ENCODE measurements at regions not wholly inside any gene's neighbourhood (a gene's known extent, or its start where the extent isn't known, plus 50 kb on each side); places are given as distances from the start of the nearest gene placed in this dataset.

DNA sequence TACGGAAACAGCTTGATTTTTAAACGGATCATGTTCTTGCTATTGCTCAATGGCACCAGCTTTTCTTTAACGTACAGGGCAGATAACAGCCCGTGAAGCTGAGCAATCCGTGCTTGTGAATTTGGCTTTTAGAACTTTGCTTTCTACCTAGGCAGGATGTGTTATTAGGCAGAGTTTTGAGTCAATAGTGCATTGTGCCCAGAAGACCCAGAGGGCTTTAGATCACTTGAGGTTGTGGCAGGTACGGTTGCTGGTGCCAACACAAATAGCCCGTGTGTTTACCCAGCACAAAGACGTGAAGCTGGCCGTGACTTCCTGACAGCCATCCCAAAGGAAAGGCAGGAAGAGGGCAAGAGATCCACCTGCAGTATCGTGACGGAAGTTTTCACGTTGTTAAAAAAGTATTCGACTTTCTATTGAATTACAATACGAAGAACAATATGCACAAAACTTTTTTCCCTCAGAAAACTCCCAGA lies 117.4 kb upstream of the FRMD1 start:
- no peak overlapping the region for H3K4ac ChIP-seq (ENCODE audit: low read depth, low read length)
- H3K27ac ChIP-seq (ENCODE audit: insufficient read depth, low read length): no peak overlapping the region
- intact Hi-C loops (cut with micrococcal nuclease) (no loop called here), in situ Hi-C loops (cut with MboI; ENCODE audit: low sequenced_read_pairs) (no loop called here), dilution Hi-C loops (cut with HindIII; ENCODE audit: low sequenced_read_pairs, unreplicated experiment) (no loop called here)
- no peak overlapping the region for H2BK5ac ChIP-seq (ENCODE audit: low read depth, low read length, poor library complexity, severe bottlenecking)
- H3K18ac ChIP-seq (ENCODE audit: low read depth, low read length): no peak overlapping the region
- DNase-seq (no peak), ATAC-seq (ENCODE audit: low read depth) (no peak)
- no peak overlapping the region for H3K14ac ChIP-seq (replicated peaks; ENCODE audit: low read depth, low read length)
- H3K4me1 ChIP-seq (ENCODE audit: control insufficient read depth, insufficient read depth, low read length): no peaks in the 10 kb centered on the region
- H2AFZ ChIP-seq (replicated peaks; ENCODE audit: low read length, poor library complexity): no peak overlapping the region
- H2AK9ac ChIP-seq (replicated peaks; ENCODE audit: low read depth, low read length, poor library complexity): no peak overlapping the region
- no peak overlapping the region for H2BK20ac ChIP-seq (ENCODE audit: low read depth, low read length)
- no peaks in the 10 kb centered on the region for H3K79me1 ChIP-seq (ENCODE audit: low read depth in 1 of 2, low read length in 2 of 2)
- H3K4me3 ChIP-seq (ENCODE audit: insufficient read depth, low read depth, low read length): no peak overlapping the region
- H3K36me3 ChIP-seq (ENCODE audit: control insufficient read depth, insufficient read depth, low read length): no peaks in the 10 kb centered on the region
- no peak overlapping the region for H4K5ac ChIP-seq (ENCODE audit: low read depth, low read length)
- CTCF ChIA-PET: no interaction called here
- H3K4me2 ChIP-seq (ENCODE audit: low read depth, low read length): no peak overlapping the region
- no peak overlapping the region for H2BK15ac ChIP-seq (ENCODE audit: low read depth, low read length)
- H3K9me3 ChIP-seq (ENCODE audit: control insufficient read depth, insufficient read depth, low read length): peaks cover 33% of the 10 kb centered on the region
- no peak overlapping the region for H3K23ac ChIP-seq (ENCODE audit: low read depth, low read length)
- POLR2A ChIA-PET (ENCODE audit: unreplicated experiment): no interaction called here
- H3K9me1 ChIP-seq (ENCODE audit: insufficient read depth, low read length): no peaks in the 10 kb centered on the region
- TF ChIP-seq NFE2L2 (IDR thresholded peaks at IDR 0.05; ENCODE audit: low read depth, low read length) (no peak), POLR2A (IDR thresholded peaks at IDR 0.05; ENCODE audit: low read depth, low read length) (no peak), RCOR1 (IDR thresholded peaks at IDR 0.05; ENCODE audit: insufficient replicate concordance, low read length) (no peak), MAFK (IDR thresholded peaks at IDR 0.05; ENCODE audit: low read depth, low read length) (no peak), RFX5 (IDR thresholded peaks at IDR 0.05; ENCODE audit: low read depth, low read length) (no peak), MAZ (IDR thresholded peaks at IDR 0.05; ENCODE audit: borderline replicate concordance, low read depth, low read length) (no peak), CEBPB (IDR thresholded peaks at IDR 0.05; ENCODE audit: low read depth, low read length) (no peak), CHD1 (IDR thresholded peaks at IDR 0.05; ENCODE audit: low read depth, low read length) (no peak)
- TF ChIP-seq, protein P1, sequence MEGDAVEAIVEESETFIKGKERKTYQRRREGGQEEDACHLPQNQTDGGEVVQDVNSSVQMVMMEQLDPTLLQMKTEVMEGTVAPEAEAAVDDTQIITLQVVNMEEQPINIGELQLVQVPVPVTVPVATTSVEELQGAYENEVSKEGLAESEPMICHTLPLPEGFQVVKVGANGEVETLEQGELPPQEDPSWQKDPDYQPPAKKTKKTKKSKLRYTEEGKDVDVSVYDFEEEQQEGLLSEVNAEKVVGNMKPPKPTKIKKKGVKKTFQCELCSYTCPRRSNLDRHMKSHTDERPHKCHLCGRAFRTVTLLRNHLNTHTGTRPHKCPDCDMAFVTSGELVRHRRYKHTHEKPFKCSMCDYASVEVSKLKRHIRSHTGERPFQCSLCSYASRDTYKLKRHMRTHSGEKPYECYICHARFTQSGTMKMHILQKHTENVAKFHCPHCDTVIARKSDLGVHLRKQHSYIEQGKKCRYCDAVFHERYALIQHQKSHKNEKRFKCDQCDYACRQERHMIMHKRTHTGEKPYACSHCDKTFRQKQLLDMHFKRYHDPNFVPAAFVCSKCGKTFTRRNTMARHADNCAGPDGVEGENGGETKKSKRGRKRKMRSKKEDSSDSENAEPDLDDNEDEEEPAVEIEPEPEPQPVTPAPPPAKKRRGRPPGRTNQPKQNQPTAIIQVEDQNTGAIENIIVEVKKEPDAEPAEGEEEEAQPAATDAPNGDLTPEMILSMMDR (conservative IDR thresholded peaks at IDR 0.05; ENCODE audit: low read depth, low read length): no peak
- TF ChIP-seq, protein P2, sequence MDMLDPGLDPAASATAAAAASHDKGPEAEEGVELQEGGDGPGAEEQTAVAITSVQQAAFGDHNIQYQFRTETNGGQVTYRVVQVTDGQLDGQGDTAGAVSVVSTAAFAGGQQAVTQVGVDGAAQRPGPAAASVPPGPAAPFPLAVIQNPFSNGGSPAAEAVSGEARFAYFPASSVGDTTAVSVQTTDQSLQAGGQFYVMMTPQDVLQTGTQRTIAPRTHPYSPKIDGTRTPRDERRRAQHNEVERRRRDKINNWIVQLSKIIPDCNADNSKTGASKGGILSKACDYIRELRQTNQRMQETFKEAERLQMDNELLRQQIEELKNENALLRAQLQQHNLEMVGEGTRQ (IDR thresholded peaks at IDR 0.05; ENCODE audit: low read depth, low read length): no peak
- no peaks in the 10 kb centered on the region for H4K20me1 ChIP-seq (ENCODE audit: insufficient read depth, low read length)
- 14% methylated on average over 8 of the region's 14 CpGs; no CpG with 5 or more reads in 1 of the 2 experiments for WGBS, 2 experiments (ENCODE audit: extremely low coverage in 2 of 2, insufficient read length in 1 of 2)
- no peak overlapping the region for H4K91ac ChIP-seq (ENCODE audit: insufficient read depth, low read depth, low read length)
- no TSS peak for BruUV-seq (replicated peaks)
- H3K9ac ChIP-seq (ENCODE audit: low read depth, low read length): no peak overlapping the region
- H3K56ac ChIP-seq (ENCODE audit: extremely low read depth, insufficient read depth, low read length): no peak overlapping the region
- no peak overlapping the region for H4K8ac ChIP-seq (ENCODE audit: low read depth in 2 of 2, low read length in 2 of 2)
- H2AK5ac ChIP-seq (ENCODE audit: low read depth, low read length): no peak overlapping the region
- H3K27me3 ChIP-seq (ENCODE audit: control insufficient read depth, insufficient read depth, low read length): no peaks in the 10 kb centered on the region
- H2BK120ac ChIP-seq (ENCODE audit: low read depth, low read length): no peak overlapping the region

Data from IMR-90 (cell line).